SK-N-SH (cell line): ENCODE measurements at regions not wholly inside any gene's neighbourhood (a gene's known extent, or its start where the extent isn't known, plus 50 kb on each side); places are given as distances from the start of the nearest gene placed in this dataset.

Experiments used
- CTCF ChIA-PET: fragments of 300-600, 350-600 bp; formaldehyde crosslinking; extraction: SDS; loops from one replicate; lab custom pipeline; 2021; lab: Yijun Ruan, JAX
- POLR2A ChIA-PET: fragments of 350-600 bp; sonication (Branson Sonifier 250); formaldehyde crosslinking; extraction: SDS; loops from one replicate; lab custom pipeline; 2020; ENCODE audit warnings: antibody characterized with exemption, inconsistent platforms; lab: Yijun Ruan, JAX
- DNase-seq: peaks from one replicate; pipeline ENCODE4 v3.0.0; 2012
- H2AFZ ChIP-seq: fragments of 200-600 bp; sonication (generic); 2 replicates; pipeline ENCODE4 v1.8.1; 2016; ENCODE audit warnings: antibody characterized with exemption, mild to moderate bottlenecking, low read depth
- H3F3A ChIP-seq: fragments of 200-600 bp; sonication (generic); replicated peaks from 2 replicates; pipeline ENCODE3; 2016; ENCODE audit warnings: antibody characterized with exemption, mild to moderate bottlenecking; ENCODE audit not compliant: insufficient read depth
- H3K27ac ChIP-seq, 2 experiments: fragments of 200-500 bp in 1 of 2; fragments of 200-600 bp in 1 of 2; sonication (Bioruptor generic) in 1 of 2; sonication (generic), shearing (Covaris generic) in 1 of 2; 2 replicates each; pipeline versions ENCODE4 v1.5.1 to v1.6.1; 2014 to 2016; ENCODE audit warnings: low read depth in 2 of 2, inconsistent platforms in 1 of 2, low read length in 1 of 2, mild to moderate bottlenecking in 1 of 2, mixed read lengths in 1 of 2
- H3K27me3 ChIP-seq: fragments of 200-600 bp; sonication (generic), shearing (Covaris generic); 2 replicates; pipeline ENCODE4 v1.6.1; 2016; ENCODE audit warnings: mixed run types; ENCODE audit not compliant: insufficient read depth
- H3K36me3 ChIP-seq, 2 experiments: fragments of 200-500 bp in 1 of 2; fragments of 200-600 bp in 1 of 2; sonication (Bioruptor generic) in 1 of 2; sonication (generic) in 1 of 2; replicated peaks in 1 of 2; 2 replicates each; pipeline versions ENCODE3 to v1.5.1; 2014 to 2016; ENCODE audit warnings: low read length in 1 of 2, mild to moderate bottlenecking in 1 of 2; ENCODE audit not compliant: insufficient read depth in 2 of 2, control insufficient read depth in 1 of 2
- H3K4me1 ChIP-seq, 2 experiments: fragments of 200-500 bp in 1 of 2; fragments of 200-600 bp in 1 of 2; sonication (Bioruptor generic) in 1 of 2; sonication (generic), shearing (Covaris generic) in 1 of 2; 2 replicates each; pipeline versions ENCODE4 v1.5.1 to v1.6.1; 2014 to 2016; ENCODE audit warnings: low read depth in 1 of 2, low read length in 1 of 2, mixed run types in 1 of 2; ENCODE audit not compliant: insufficient read depth in 2 of 2, control insufficient read depth in 1 of 2
- H3K4me2 ChIP-seq: fragments of 200-600 bp; sonication (generic), shearing (Covaris generic); 2 replicates; pipeline ENCODE4 v1.6.1; 2017; ENCODE audit warnings: mixed run types
- H3K4me3 ChIP-seq, 2 experiments: fragments of 200-500 bp in 1 of 2; fragments of 200-600 bp in 1 of 2; sonication (Bioruptor generic) in 1 of 2; sonication (generic), shearing (Covaris generic) in 1 of 2; 2 replicates each; pipeline versions ENCODE4 v1.5.1 to v1.8.1; 2014 to 2016; ENCODE audit warnings: low read depth in 2 of 2, inconsistent platforms in 1 of 2, low read length in 1 of 2, mild to moderate bottlenecking in 1 of 2, mixed read lengths in 1 of 2, moderate library complexity in 1 of 2
- H3K79me2 ChIP-seq: fragments of 200-600 bp; sonication (generic); 2 replicates; pipeline ENCODE4 v1.8.1; 2017; ENCODE audit warnings: mild to moderate bottlenecking; ENCODE audit not compliant: insufficient read depth
- H3K9ac ChIP-seq: fragments of 200-600 bp; sonication (generic); 2 replicates; pipeline ENCODE4 v1.6.1; 2017; ENCODE audit warnings: mixed run types
- H3K9me2 ChIP-seq: fragments of 200-600 bp; sonication (generic); 2 replicates; pipeline ENCODE4 v1.6.1; 2017; ENCODE audit warnings: mixed run types
- H3K9me3 ChIP-seq: fragments of 200-600 bp; sonication (generic); 2 replicates; pipeline ENCODE4 v1.6.1; 2017; ENCODE audit warnings: mixed run types, mild to moderate bottlenecking, moderate library complexity
- H4K20me1 ChIP-seq: fragments of 200-600 bp; sonication (generic); 2 replicates; pipeline ENCODE4 v1.6.1; 2017; ENCODE audit warnings: mild to moderate bottlenecking, mixed run types; ENCODE audit not compliant: insufficient read depth
- EZH2phosphoT487 ChIP-seq: fragments of 200-600 bp; sonication (generic); IDR thresholded peaks from 2 replicates; pipeline ENCODE4 v1.6.1; 2017; ENCODE audit warnings: low read depth, mixed run types, mild to moderate bottlenecking, antibody characterized with exemption, moderate library complexity, borderline replicate concordance
- FOSL2 ChIP-seq: IDR thresholded peaks from 2 replicates; pipeline ENCODE4 v1.4.0; 2012; ENCODE audit warnings: low read depth, mild to moderate bottlenecking, moderate library complexity, borderline replicate concordance
- FOXJ3 ChIP-seq: sonication (generic); formaldehyde crosslinking; IDR thresholded peaks from 2 replicates; pipeline ENCODE4 v1.5.1; 2020; ENCODE audit warnings: mild to moderate bottlenecking, missing genetic modification reagents
- GABPA ChIP-seq: IDR thresholded peaks from 2 replicates; pipeline ENCODE4 v1.4.0; 2012; ENCODE audit warnings: low read depth, mild to moderate bottlenecking
- MXI1 ChIP-seq: IDR thresholded peaks from 2 replicates; pipeline ENCODE4 v1.6.1; 2012; ENCODE audit warnings: mild to moderate bottlenecking, low read depth, low read length, improper control_type of control experiment
- NRF1 ChIP-seq: IDR thresholded peaks from 2 replicates; pipeline ENCODE4 v1.6.1; 2012; ENCODE audit warnings: low read depth, mild to moderate bottlenecking, low read length
- RAD21 ChIP-seq: IDR thresholded peaks from 2 replicates; pipeline ENCODE4 v1.6.1; 2012; ENCODE audit warnings: mild to moderate bottlenecking, low read length
- SMC3 ChIP-seq: IDR thresholded peaks from 2 replicates; pipeline ENCODE4 v1.6.1; 2012; ENCODE audit warnings: low read depth, low read length, improper control_type of control experiment
- TEAD4 ChIP-seq: IDR thresholded peaks from 2 replicates; pipeline ENCODE4 v1.4.0; 2012; ENCODE audit warnings: mild to moderate bottlenecking, borderline replicate concordance; ENCODE audit not compliant: insufficient read depth
- YY1 ChIP-seq: IDR thresholded peaks from 2 replicates; pipeline ENCODE4 v1.4.0; 2012; ENCODE audit warnings: low read depth, mild to moderate bottlenecking
- WGBS: methylation state at CpG from one replicate; pipeline ENCODE4 v1.1.6; 2017; ENCODE audit warnings: low lambda C conversion rate; 5-methylcytosine and 5-hydroxymethylcytosine counted together
- TF ChIP-seq, protein P1 (sequence below): IDR thresholded peaks from 2 replicates; pipeline ENCODE4 v1.6.1; 2012; ENCODE audit warnings: mild to moderate bottlenecking, low read depth, low read length, moderate library complexity
- TF ChIP-seq, protein P2 (sequence below): IDR thresholded peaks from 2 replicates; pipeline ENCODE4 v1.4.0; 2012; ENCODE audit warnings: low read depth
- TF ChIP-seq, protein P3 (sequence below): fragments of 150-350 bp; IDR thresholded peaks from 2 replicates; pipeline ENCODE4 v1.6.1; 2017; ENCODE audit warnings: antibody characterized with exemption, low read length, low read depth, borderline replicate concordance

DNA sequence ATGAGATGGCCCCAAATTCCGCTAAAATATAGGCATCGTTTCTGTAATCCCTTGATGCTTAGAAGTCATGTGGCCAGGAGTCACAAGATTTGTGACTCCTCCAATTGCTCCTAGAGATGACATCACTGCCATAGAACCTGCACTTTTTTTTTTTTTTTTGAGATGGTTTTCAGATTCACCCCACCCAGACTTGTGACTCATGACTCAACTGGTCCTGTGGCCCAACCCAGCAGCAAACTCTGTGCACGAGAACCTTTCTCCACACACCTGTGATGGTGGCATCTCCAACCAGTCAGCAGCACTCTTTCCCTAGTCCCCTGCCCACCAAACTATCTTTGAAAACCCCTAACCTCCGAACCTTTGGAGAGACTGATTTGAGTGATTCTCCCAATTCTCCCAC is 414.0 kb downstream of the MED10 start:
- CTCF ChIA-PET, result no interaction called here
- whole genome bisulfite sequencing, result 38% methylated on average over 4 of the region's 4 CpGs
- DNase-seq, result no peak
- no peaks in the 10 kb centered on the region for H4K20me1 ChIP-seq
- H3K36me3 ChIP-seq, result no peaks in the 10 kb centered on the region
- H2AFZ ChIP-seq, result no peak overlapping the region
- POLR2A ChIA-PET, result no interaction called here
- H3K4me3 ChIP-seq, result no peak overlapping the region
- H3K27me3 ChIP-seq, result no peaks in the 10 kb centered on the region
- H3K9ac ChIP-seq, result no peak overlapping the region
- no peaks in the 10 kb centered on the region for H3K79me2 ChIP-seq
- H3K4me2 ChIP-seq, result no peak overlapping the region
- H3K9me3 ChIP-seq, result no peaks in the 10 kb centered on the region
- no peak overlapping the region for H3K27ac ChIP-seq
- no peak for TF ChIP-seq RAD21
- TF ChIP-seq, protein P1, sequence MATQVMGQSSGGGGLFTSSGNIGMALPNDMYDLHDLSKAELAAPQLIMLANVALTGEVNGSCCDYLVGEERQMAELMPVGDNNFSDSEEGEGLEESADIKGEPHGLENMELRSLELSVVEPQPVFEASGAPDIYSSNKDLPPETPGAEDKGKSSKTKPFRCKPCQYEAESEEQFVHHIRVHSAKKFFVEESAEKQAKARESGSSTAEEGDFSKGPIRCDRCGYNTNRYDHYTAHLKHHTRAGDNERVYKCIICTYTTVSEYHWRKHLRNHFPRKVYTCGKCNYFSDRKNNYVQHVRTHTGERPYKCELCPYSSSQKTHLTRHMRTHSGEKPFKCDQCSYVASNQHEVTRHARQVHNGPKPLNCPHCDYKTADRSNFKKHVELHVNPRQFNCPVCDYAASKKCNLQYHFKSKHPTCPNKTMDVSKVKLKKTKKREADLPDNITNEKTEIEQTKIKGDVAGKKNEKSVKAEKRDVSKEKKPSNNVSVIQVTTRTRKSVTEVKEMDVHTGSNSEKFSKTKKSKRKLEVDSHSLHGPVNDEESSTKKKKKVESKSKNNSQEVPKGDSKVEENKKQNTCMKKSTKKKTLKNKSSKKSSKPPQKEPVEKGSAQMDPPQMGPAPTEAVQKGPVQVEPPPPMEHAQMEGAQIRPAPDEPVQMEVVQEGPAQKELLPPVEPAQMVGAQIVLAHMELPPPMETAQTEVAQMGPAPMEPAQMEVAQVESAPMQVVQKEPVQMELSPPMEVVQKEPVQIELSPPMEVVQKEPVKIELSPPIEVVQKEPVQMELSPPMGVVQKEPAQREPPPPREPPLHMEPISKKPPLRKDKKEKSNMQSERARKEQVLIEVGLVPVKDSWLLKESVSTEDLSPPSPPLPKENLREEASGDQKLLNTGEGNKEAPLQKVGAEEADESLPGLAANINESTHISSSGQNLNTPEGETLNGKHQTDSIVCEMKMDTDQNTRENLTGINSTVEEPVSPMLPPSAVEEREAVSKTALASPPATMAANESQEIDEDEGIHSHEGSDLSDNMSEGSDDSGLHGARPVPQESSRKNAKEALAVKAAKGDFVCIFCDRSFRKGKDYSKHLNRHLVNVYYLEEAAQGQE, result no peak
- TF ChIP-seq, protein P2, sequence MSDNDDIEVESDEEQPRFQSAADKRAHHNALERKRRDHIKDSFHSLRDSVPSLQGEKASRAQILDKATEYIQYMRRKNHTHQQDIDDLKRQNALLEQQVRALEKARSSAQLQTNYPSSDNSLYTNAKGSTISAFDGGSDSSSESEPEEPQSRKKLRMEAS, result no peak
- no peaks in the 10 kb centered on the region for H3K4me1 ChIP-seq
- H3K9me2 ChIP-seq, result no peaks in the 10 kb centered on the region
- no peaks in the 10 kb centered on the region for H3F3A ChIP-seq

DNA sequence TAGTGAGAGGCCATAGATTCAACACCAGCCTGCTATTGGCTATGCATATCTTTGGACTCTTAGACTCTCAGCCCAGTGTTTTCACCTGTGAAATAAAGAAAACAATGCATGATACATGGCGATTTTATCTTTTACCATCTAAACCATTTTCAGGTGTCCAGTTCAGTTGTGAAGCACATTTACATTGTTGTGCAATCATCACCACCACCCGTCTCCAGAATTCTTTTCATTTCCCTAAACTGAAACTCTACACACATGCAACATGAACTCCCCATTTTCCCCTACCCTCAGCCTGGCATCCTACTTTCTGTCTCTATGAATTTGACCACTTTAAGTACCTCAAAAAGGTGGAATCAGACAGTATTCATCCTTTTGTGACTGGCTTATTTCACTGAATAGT is 420.6 kb downstream of the MED10 start:
- no peaks in the 10 kb centered on the region for H3K9me3 ChIP-seq
- no peaks in the 10 kb centered on the region for H3F3A ChIP-seq
- H3K4me2 ChIP-seq, result no peak overlapping the region
- POLR2A ChIA-PET, result no interaction called here
- no peaks in the 10 kb centered on the region for H3K36me3 ChIP-seq
- WGBS, result 25% methylated on average over 2 of the region's 2 CpGs
- no peak overlapping the region for H3K9ac ChIP-seq
- H3K4me1 ChIP-seq, result no peaks in the 10 kb centered on the region; a peak in 1 of 4 replicates
- no peaks in the 10 kb centered on the region for H3K9me2 ChIP-seq
- TF ChIP-seq FOSL2 (no peak), SMC3 (no peak)
- H4K20me1 ChIP-seq, result no peaks in the 10 kb centered on the region
- no peak overlapping the region for H2AFZ ChIP-seq
- no peaks in the 10 kb centered on the region for H3K79me2 ChIP-seq
- H3K27me3 ChIP-seq, result no peaks in the 10 kb centered on the region
- no peak overlapping the region for H3K4me3 ChIP-seq
- CTCF ChIA-PET, result no interaction called here
- DNase-seq, result no peak
- no peak overlapping the region for H3K27ac ChIP-seq

DNA sequence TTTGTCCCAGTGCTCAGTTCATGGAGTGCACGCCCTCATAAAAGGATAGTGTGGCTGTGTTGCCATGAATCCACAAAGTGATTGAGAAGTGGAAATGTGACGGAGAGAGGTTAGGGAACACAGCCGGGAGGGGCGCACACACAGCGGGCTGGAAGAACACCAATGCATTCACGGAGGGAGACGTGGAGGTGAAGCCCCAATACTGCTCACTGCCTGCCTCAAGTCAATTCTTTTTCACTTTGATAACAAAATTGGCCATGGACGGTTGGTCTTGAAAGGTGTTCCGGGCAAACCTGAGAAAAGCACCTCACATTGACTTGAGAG is 424.1 kb downstream of the MED10 start:
- no peak overlapping the region for H3K9ac ChIP-seq
- H3K4me2 ChIP-seq, result no peak overlapping the region
- H3K27ac ChIP-seq, result no peak overlapping the region
- no peaks in the 10 kb centered on the region for H4K20me1 ChIP-seq
- ChIA-PET POLR2A (no interaction called here), CTCF (interaction anchor here (0.9 kb wide), 1 partner anchor 105 kb away, joined by 3 read pairs; no protein-coding TSS in a partner anchor)
- H3K4me3 ChIP-seq, result no peak overlapping the region
- no peaks in the 10 kb centered on the region for H3K79me2 ChIP-seq
- H3K9me3 ChIP-seq, result peaks cover 4% of the 10 kb centered on the region; the same call in 1 of the 2 replicates
- H3K27me3 ChIP-seq, result no peaks in the 10 kb centered on the region
- H2AFZ ChIP-seq, result no peak overlapping the region
- 59% methylated on average over 9 of the region's 9 CpGs for WGBS
- no peaks in the 10 kb centered on the region for H3K9me2 ChIP-seq
- no peak for DNase-seq
- H3K4me1 ChIP-seq, result no peaks in the 10 kb centered on the region; a peak in 1 of 4 replicates
- no peaks in the 10 kb centered on the region for H3K36me3 ChIP-seq
- H3F3A ChIP-seq, result no peaks in the 10 kb centered on the region
- TF ChIP-seq EZH2phosphoT487 (no peak), FOXJ3 (CRISPR knock-in tag) (no peak), GABPA (no peak), MXI1 (no peak), YY1 (no peak), TEAD4 (no peak), SMC3 (no peak), NRF1 (no peak), FOSL2 (no peak)
- TF ChIP-seq, protein P3, sequence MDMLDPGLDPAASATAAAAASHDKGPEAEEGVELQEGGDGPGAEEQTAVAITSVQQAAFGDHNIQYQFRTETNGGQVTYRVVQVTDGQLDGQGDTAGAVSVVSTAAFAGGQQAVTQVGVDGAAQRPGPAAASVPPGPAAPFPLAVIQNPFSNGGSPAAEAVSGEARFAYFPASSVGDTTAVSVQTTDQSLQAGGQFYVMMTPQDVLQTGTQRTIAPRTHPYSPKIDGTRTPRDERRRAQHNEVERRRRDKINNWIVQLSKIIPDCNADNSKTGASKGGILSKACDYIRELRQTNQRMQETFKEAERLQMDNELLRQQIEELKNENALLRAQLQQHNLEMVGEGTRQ, result no peak
- TF ChIP-seq, protein P1, result no peak
